ENCODE measurements at regions not wholly inside any gene's neighbourhood (a gene's known extent, or its start where the extent isn't known, plus 50 kb on each side); places are given as distances from the start of the nearest gene placed in this dataset.

DNA sequence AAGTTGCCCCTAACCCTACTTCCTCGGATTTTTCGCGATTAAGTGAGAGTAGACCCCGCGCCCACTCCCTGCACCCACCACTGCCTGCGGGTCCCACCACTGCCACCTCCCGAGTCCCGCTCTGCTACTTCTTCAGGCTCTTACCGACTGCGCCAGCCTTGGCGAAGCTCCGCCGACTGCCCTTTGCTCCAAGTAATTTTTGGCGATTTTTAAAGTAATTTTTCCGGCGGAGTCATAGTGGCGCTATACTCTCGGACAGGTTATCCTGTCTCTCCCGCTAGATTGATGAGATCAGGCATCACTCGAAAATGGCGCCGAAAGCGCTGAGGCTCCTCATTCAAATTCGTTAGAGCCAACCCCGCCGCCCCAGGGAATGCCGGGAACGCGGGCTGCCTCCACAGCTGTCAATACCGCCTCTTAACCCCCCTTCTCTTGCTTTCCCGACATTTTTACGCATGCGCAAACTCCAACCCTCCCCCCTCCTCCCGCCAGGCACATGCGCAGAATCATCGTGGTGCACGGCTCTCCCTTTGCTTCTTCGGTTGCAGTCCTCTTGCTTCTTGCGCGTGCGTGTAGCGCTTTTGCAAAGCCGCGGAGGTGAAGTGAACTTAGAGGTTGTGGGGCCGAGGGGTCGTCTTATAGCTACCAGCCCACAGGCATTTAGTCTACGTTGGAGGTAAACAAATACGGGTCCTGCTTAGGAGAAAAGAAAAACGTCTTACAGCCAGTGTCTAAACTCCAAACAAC, 66.6 kb downstream of the KCNRG start:
- TF ChIP-seq, protein P1, sequence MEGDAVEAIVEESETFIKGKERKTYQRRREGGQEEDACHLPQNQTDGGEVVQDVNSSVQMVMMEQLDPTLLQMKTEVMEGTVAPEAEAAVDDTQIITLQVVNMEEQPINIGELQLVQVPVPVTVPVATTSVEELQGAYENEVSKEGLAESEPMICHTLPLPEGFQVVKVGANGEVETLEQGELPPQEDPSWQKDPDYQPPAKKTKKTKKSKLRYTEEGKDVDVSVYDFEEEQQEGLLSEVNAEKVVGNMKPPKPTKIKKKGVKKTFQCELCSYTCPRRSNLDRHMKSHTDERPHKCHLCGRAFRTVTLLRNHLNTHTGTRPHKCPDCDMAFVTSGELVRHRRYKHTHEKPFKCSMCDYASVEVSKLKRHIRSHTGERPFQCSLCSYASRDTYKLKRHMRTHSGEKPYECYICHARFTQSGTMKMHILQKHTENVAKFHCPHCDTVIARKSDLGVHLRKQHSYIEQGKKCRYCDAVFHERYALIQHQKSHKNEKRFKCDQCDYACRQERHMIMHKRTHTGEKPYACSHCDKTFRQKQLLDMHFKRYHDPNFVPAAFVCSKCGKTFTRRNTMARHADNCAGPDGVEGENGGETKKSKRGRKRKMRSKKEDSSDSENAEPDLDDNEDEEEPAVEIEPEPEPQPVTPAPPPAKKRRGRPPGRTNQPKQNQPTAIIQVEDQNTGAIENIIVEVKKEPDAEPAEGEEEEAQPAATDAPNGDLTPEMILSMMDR (conservative IDR thresholded peaks at IDR 0.05; ENCODE audit: low read depth, low read length), result no peak; the same call in 1 of the 2 replicates
- no peak; the same call in 1 of the 2 replicates for TF ChIP-seq BHLHE40 (IDR thresholded peaks at IDR 0.05; ENCODE audit: low read depth, low read length)
